GM10248 (cell line): ENCODE measurements at regions not wholly inside any gene's neighbourhood (a gene's known extent, or its start where the extent isn't known, plus 50 kb on each side); places are given as distances from the start of the nearest gene placed in this dataset.

Source experiments
- CTCF ChIA-PET: fragments of 300-600 bp; sonication (Branson Sonifier 250); formaldehyde crosslinking; extraction: SDS; loops from one replicate; lab custom pipeline; 2021; ENCODE audit warnings: antibody characterized with exemption; lab: Yijun Ruan, JAX
- POLR2A ChIA-PET: fragments of 350-650 bp; sonication (Branson Sonifier 250); formaldehyde crosslinking; extraction: SDS; loops from one replicate; lab custom pipeline; 2020; ENCODE audit warnings: antibody characterized with exemption; lab: Yijun Ruan, JAX
- DNase-seq: peaks from one replicate; pipeline ENCODE4 v3.0.0; 2012; ENCODE audit errors: extremely low spot score
- CTCF ChIP-seq: IDR thresholded peaks from 2 replicates; pipeline ENCODE4 v1.5.1; 2012; ENCODE audit warnings: mild to moderate bottlenecking, low read depth; ENCODE audit errors: extremely low read depth, missing control alignments, control extremely low read depth

- ChIA-PET POLR2A (no interaction called here), CTCF (interaction anchor here (1.2 kb wide), 1 partner anchor 833 kb away, joined by 3 read pairs; no protein-coding TSS in a partner anchor)
- TF ChIP-seq CTCF: no peak
- no peak for DNase-seq
These were observed 66.5 kb upstream of the PJA2 start for GRCh38 chr5:109476292-109476691.

- TF ChIP-seq CTCF: no peak
- ChIA-PET POLR2A (no interaction called here), CTCF (interaction anchor here (0.7 to 4.8 kb wide), 6 partner anchors 12 to 949 kb away, joined by 3 to 24 read pairs (median 4); no protein-coding TSS in a partner anchor)
- DNase-seq: no peak
These were observed 60.3 kb upstream of the PJA2 start for GRCh38 chr5:109469896-109470662.

GRCh38 chr5:109468737-109469420 lies 59.1 kb upstream of the PJA2 start:
- peak; percentile 73 for DNase-seq
- ChIA-PET POLR2A (no interaction called here), CTCF (interaction anchor here (0.6 to 4.8 kb wide), 10 partner anchors 13 to 948 kb away, joined by 3 to 24 read pairs (median 4); no protein-coding TSS in a partner anchor)

GRCh38 chr5:109468288-109468676 lies 58.5 kb upstream of the PJA2 start:
- no peak for DNase-seq
- ChIA-PET CTCF (interaction anchor here (0.6 to 4.8 kb wide), 8 partner anchors 12 to 945 kb away, joined by 3 to 24 read pairs (median 4); no protein-coding TSS in a partner anchor), POLR2A (no interaction called here)
- TF ChIP-seq CTCF: no peak

More at GRCh38 chr5:109468737-109469420, 59.1 kb upstream of the PJA2 start:
- peak; percentile 83 for TF ChIP-seq CTCF

GRCh38 chr5:109467058-109467457 lies 57.3 kb upstream of the PJA2 start:
- ChIA-PET CTCF (interaction anchor here (1.0 to 4.8 kb wide), 6 partner anchors 11 to 786 kb away, joined by 3 to 24 read pairs (median 4); no protein-coding TSS in a partner anchor), POLR2A (no interaction called here)
- no peak for DNase-seq
- no peak for TF ChIP-seq CTCF
